Aorta (tissue), 5 donors: ENCODE measurements at regions not wholly inside any gene's neighbourhood (a gene's known extent, or its start where the extent isn't known, plus 50 kb on each side); places are given as distances from the start of the nearest gene placed in this dataset.

ENCODE experiments used
- ATAC-seq: fragments of 200-7000 bp; cut with Tn5 transposase; one replicate; pipeline ENCODE4 v1.9.1; 2022; ENCODE audit warnings: moderate library complexity; ENCODE audit not compliant: low FRiP score
- DNase-seq, 2 donors: peaks; one replicate each; pipeline ENCODE4 v3.0.0-alpha.2; 2020
- H3K27ac ChIP-seq, 2 donors: one replicate each; pipeline ENCODE4 v1.5.1; 2013; ENCODE audit warnings: low read length in 2 of 2, mild to moderate bottlenecking in 2 of 2, moderate library complexity in 2 of 2, control low read depth in 1 of 2, inconsistent platforms in 1 of 2, low read depth in 1 of 2
- H3K27me3 ChIP-seq, 2 donors: one replicate each; pipeline ENCODE4 v1.6.1; 2013; ENCODE audit warnings: control low read depth in 1 of 2, low read length in 1 of 2, mild to moderate bottlenecking in 1 of 2, moderate library complexity in 1 of 2; ENCODE audit not compliant: insufficient read depth in 2 of 2, control insufficient read depth in 1 of 2
- H3K36me3 ChIP-seq, 2 donors: one replicate each; pipeline ENCODE4 v1.6.1; 2013; ENCODE audit warnings: control low read depth in 1 of 2, low read length in 1 of 2, mild to moderate bottlenecking in 1 of 2; ENCODE audit not compliant: insufficient read depth in 2 of 2, control insufficient read depth in 1 of 2
- H3K4me1 ChIP-seq, 2 donors: one replicate each; pipeline ENCODE4 v1.6.1; 2013; ENCODE audit warnings: low read length in 2 of 2, control low read depth in 1 of 2, mild to moderate bottlenecking in 1 of 2, moderate library complexity in 1 of 2; ENCODE audit not compliant: insufficient read depth in 2 of 2, control insufficient read depth in 1 of 2
- H3K4me3 ChIP-seq, 2 donors: one replicate each; pipeline ENCODE4 v1.5.1; 2013; ENCODE audit warnings: low read length in 2 of 2, control low read depth in 1 of 2, mild to moderate bottlenecking in 1 of 2
- H3K9me3 ChIP-seq: one replicate; pipeline ENCODE4 v1.6.1; 2013; ENCODE audit warnings: mild to moderate bottlenecking, low read length; ENCODE audit not compliant: control insufficient read depth
- WGBS, 2 donors: extraction: QIAGEN DNeasy Blood & Tissue Kit; methylation state at CpG; one replicate each; pipeline ENCODE4 v1.1.7; 2013; 5-methylcytosine and 5-hydroxymethylcytosine counted together
- intact Hi-C, 2 donors: fragments of 100-400 bp; cut with DNase I; formaldehyde crosslinking; loops; one replicate each; pipeline versions ENCODE4 v1.14.2 to v1.15.0; 2022
- donor health status: healthy with polysubstance abuse.
- donor health status: Bipolar disorder and iron deficiency.
- donor health status: DM: no; HTN: no; CAD: no.
- donor health status: DM: no; HTN: no; CAD: no.
- donor health status: DM: yes; HTN: yes; CAD: no.

GRCh38 chr13:58461217-58461616, 829.7 kb downstream of the PCDH17 start:
- no peak overlapping the region for H3K4me3 ChIP-seq
- no peaks in the 10 kb centered on the region for H3K4me1 ChIP-seq
- no peaks in the 10 kb centered on the region for H3K27me3 ChIP-seq
- H3K9me3 ChIP-seq, result no peaks in the 10 kb centered on the region
- intact Hi-C loops, result no loop called here
- no peak for DNase-seq
- H3K27ac ChIP-seq, result no peak overlapping the region
- no peak for ATAC-seq
- H3K36me3 ChIP-seq, result no peaks in the 10 kb centered on the region
- 35 to 45% methylated on average over 2 of the region's 2 CpGs for WGBS, 2 donors

DNA sequence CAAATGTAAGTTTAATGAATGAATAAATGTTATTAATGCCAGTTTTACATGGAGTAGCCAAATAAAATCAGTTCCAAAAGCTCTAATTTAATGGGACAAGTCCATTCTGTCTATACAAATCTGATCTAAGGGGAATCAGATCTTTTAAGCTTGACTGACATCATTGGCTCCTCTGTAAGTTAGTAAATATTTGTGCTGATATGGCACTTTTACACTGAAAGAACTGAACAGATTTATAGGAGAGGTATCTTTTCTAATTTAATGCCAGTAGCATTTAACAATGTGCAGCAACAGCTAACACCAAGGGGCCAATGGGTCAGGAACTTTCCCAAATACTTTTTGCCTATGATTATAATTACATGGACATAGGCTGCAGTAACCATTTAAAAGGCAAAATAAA, 832.3 kb downstream of the PCDH17 start:
- no peak for ATAC-seq
- no peaks in the 10 kb centered on the region for H3K36me3 ChIP-seq
- no peak overlapping the region for H3K4me3 ChIP-seq
- H3K9me3 ChIP-seq, result no peaks in the 10 kb centered on the region
- intact Hi-C loops, result no loop called here
- DNase-seq, result no peak
- no peaks in the 10 kb centered on the region for H3K4me1 ChIP-seq
- H3K27ac ChIP-seq, result no peak overlapping the region
- H3K27me3 ChIP-seq, result no peaks in the 10 kb centered on the region

GRCh38 chr13:58467176-58467575, 835.6 kb downstream of the PCDH17 start:
- Histone ChIP-seq H3K36me3 (no peaks in the 10 kb centered on the region), H3K27ac (no peak overlapping the region), H3K27me3 (no peaks in the 10 kb centered on the region), H3K9me3 (no peaks in the 10 kb centered on the region), H3K4me1 (no peaks in the 10 kb centered on the region), H3K4me3 (no peak overlapping the region)
- intact Hi-C loops, result no loop called here
- WGBS, 2 donors, result 69 to 76% methylated on average over 4 of the region's 4 CpGs
- ATAC-seq (no peak), DNase-seq (no peak)

DNA sequence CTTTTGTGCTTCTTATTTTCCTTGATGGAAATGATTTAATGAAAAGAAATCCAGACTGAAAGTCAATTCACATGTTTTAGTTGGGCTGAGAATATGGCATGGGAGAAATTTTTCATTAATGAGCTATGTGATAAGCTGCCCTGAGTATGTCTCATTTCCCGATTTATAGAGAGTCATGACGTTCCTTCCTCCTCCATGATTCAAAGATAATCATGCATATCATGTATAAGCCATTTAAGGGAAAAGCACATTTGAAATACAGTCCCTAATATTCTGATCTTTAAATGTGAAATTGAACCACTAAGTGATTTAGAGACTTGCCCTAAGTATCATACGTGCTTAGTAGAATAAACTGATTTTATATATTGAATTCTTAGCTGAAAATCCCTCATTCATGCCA, 840.9 kb downstream of the PCDH17 start:
- no peaks in the 10 kb centered on the region for H3K9me3 ChIP-seq
- H3K27ac ChIP-seq, result no peak overlapping the region
- ATAC-seq (no peak), DNase-seq (no peak)
- H3K4me1 ChIP-seq, result no peaks in the 10 kb centered on the region
- intact Hi-C loops, result no loop called here
- no peaks in the 10 kb centered on the region for H3K36me3 ChIP-seq
- 41 to 48% methylated on average over 3 of the region's 3 CpGs for WGBS, 2 donors
- H3K4me3 ChIP-seq, result no peak overlapping the region
- H3K27me3 ChIP-seq, result no peaks in the 10 kb centered on the region

GRCh38 chr13:58474581-58474980, 843.0 kb downstream of the PCDH17 start:
- no peak overlapping the region for H3K27ac ChIP-seq
- ATAC-seq (no peak), DNase-seq (no peak)
- no peaks in the 10 kb centered on the region for H3K4me1 ChIP-seq
- no peak overlapping the region for H3K4me3 ChIP-seq
- no peaks in the 10 kb centered on the region for H3K9me3 ChIP-seq
- intact Hi-C loops, result no loop called here
- H3K36me3 ChIP-seq, result no peaks in the 10 kb centered on the region
- no peaks in the 10 kb centered on the region for H3K27me3 ChIP-seq

GRCh38 chr13:58476206-58476918, 844.8 kb downstream of the PCDH17 start:
- no peak overlapping the region for H3K27ac ChIP-seq
- WGBS, 2 donors, result 25 to 27% methylated on average over 6 of the region's 6 CpGs
- no peaks in the 10 kb centered on the region for H3K27me3 ChIP-seq
- no peaks in the 10 kb centered on the region for H3K36me3 ChIP-seq
- H3K4me3 ChIP-seq, result no peak overlapping the region
- no peaks in the 10 kb centered on the region for H3K9me3 ChIP-seq
- DNase-seq, result no peak
- intact Hi-C loops, result no loop called here
- H3K4me1 ChIP-seq, result no peaks in the 10 kb centered on the region
- ATAC-seq, result no peak

- Histone ChIP-seq H3K36me3 (no peaks in the 10 kb centered on the region), H3K27me3 (no peaks in the 10 kb centered on the region), H3K27ac (no peak overlapping the region), H3K4me3 (no peak overlapping the region), H3K9me3 (no peaks in the 10 kb centered on the region), H3K4me1 (no peaks in the 10 kb centered on the region)
- intact Hi-C loops, result no loop called here
- ATAC-seq (no peak), DNase-seq (no peak)
- WGBS, 2 donors, result 29 to 30% methylated on average over 1 of the region's 1 CpG
These were observed 847.3 kb downstream of the PCDH17 start for GRCh38 chr13:58478858-58479257.

GRCh38 chr13:58480061-58480460, 848.5 kb downstream of the PCDH17 start:
- no peaks in the 10 kb centered on the region for H3K4me1 ChIP-seq
- no peaks in the 10 kb centered on the region for H3K36me3 ChIP-seq
- H3K4me3 ChIP-seq, result no peak overlapping the region
- WGBS, 2 donors, result 23 to 24% methylated on average over 1 of the region's 1 CpG
- no peaks in the 10 kb centered on the region for H3K27me3 ChIP-seq
- DNase-seq (no peak), ATAC-seq (no peak)
- intact Hi-C loops, result no loop called here
- H3K9me3 ChIP-seq, result no peaks in the 10 kb centered on the region
- no peak overlapping the region for H3K27ac ChIP-seq

GRCh38 chr13:58488251-58488650, 856.7 kb downstream of the PCDH17 start:
- 83 to 86% methylated on average over 5 of the region's 5 CpGs for WGBS, 2 donors
- Histone ChIP-seq H3K4me3 (no peak overlapping the region), H3K27me3 (no peaks in the 10 kb centered on the region), H3K27ac (no peak overlapping the region), H3K36me3 (no peaks in the 10 kb centered on the region), H3K4me1 (no peaks in the 10 kb centered on the region), H3K9me3 (no peaks in the 10 kb centered on the region)
- DNase-seq, result no peak
- no peak for ATAC-seq
- intact Hi-C loops, result no loop called here
